ENCODE measurements at regions not wholly inside any gene's neighbourhood (a gene's known extent, or its start where the extent isn't known, plus 50 kb on each side); places are given as distances from the start of the nearest gene placed in this dataset.
"Not testable (repeated sequence)": the region's sequence is repeated elsewhere in the genome, so short reads cannot be mapped to it uniquely, and the experiment has no call there.

DNA sequence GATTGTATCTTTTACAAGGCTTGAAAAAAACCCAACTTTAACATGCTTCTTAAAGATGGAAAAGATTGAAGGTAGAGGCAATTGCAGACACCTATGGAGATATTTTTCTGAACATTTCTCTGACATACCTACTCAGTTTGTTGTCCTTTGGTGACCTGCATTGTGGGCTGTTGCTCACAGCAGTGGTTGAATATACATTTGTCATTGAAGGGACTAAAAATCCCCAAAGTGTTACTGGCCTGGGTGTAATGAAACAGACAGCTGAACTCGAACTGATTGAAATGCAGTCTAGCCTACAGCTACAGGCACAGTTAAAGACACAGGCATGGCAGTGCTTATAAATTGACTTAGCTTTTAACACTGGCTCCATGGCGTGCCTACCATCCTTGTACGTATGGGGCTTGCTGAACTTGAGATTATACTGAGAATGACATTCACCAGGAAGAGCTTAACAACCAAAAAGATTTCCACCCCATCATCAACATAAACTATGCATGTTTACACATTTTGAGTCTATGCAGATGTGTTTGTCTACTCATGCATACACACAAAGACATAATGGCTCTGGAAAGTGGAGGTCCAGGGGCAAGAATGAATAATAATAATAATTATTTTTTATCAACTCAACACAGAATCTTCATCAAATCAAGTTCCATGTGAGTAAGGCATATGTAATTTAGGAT lies 83.2 kb upstream of the NOX3 start:
- Histone ChIP-seq H3K4me3 (no peak overlapping the region), H3K4me1 (no peaks in the 10 kb centered on the region), H3K9me3 (no peaks in the 10 kb centered on the region), H3K27ac (no peak overlapping the region), H3K27me3 (no peaks in the 10 kb centered on the region), H3K36me3 (no peaks in the 10 kb centered on the region)
- TF ChIP-seq, protein P1, sequence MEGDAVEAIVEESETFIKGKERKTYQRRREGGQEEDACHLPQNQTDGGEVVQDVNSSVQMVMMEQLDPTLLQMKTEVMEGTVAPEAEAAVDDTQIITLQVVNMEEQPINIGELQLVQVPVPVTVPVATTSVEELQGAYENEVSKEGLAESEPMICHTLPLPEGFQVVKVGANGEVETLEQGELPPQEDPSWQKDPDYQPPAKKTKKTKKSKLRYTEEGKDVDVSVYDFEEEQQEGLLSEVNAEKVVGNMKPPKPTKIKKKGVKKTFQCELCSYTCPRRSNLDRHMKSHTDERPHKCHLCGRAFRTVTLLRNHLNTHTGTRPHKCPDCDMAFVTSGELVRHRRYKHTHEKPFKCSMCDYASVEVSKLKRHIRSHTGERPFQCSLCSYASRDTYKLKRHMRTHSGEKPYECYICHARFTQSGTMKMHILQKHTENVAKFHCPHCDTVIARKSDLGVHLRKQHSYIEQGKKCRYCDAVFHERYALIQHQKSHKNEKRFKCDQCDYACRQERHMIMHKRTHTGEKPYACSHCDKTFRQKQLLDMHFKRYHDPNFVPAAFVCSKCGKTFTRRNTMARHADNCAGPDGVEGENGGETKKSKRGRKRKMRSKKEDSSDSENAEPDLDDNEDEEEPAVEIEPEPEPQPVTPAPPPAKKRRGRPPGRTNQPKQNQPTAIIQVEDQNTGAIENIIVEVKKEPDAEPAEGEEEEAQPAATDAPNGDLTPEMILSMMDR (IDR thresholded peaks at IDR 0.05): no peak
- TF ChIP-seq POLR2A (IDR thresholded peaks at IDR 0.05) (no peak), EP300 (IDR thresholded peaks at IDR 0.05) (no peak), POLR2AphosphoS5 (IDR thresholded peaks at IDR 0.05) (no peak)
- intact Hi-C loops (cut with DNase I): no loop called here
- 83 to 86% methylated on average over 3 of the region's 3 CpGs for WGBS, 2 donors
- no peak for DNase-seq

DNA sequence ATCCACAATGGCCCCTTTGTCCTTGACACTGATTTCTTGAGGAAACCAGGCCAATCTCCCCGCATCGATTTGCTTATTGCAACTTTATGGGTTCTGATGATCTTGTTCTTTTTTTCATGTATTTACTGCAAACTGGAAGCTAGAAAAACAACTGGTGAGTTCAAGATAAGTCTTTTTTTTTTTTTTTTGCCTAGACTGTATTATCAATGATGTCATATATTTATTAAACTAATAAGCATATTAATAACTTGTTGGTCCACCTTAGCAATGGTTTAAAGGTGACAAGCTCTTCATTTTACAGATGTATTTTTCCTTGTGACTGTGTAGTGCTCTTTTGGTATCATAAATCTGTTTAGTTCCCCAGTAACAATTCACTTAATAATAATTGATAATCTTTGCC lies 79.0 kb upstream of the NOX3 start:
- DNase-seq: no peak
- TF ChIP-seq, protein P1 (IDR thresholded peaks at IDR 0.05): no peak
- TF ChIP-seq POLR2A (IDR thresholded peaks at IDR 0.05): no peak
- no peak for TF ChIP-seq EP300 (IDR thresholded peaks at IDR 0.05)
- TF ChIP-seq POLR2AphosphoS5 (IDR thresholded peaks at IDR 0.05): no peak
- no peaks in the 10 kb centered on the region for H3K4me1 ChIP-seq
- H3K9me3 ChIP-seq: no peaks in the 10 kb centered on the region
- no peaks in the 10 kb centered on the region for H3K27me3 ChIP-seq
- H3K27ac ChIP-seq: no peak overlapping the region
- 97% methylated on average over 2 of the region's 2 CpGs for WGBS, 2 donors
- no peak overlapping the region for H3K4me3 ChIP-seq
- H3K36me3 ChIP-seq: no peaks in the 10 kb centered on the region
- intact Hi-C loops (cut with DNase I): loop anchor here (5.0 kb wide), 1 partner anchor 207 kb away; no protein-coding TSS in a partner anchor

DNA sequence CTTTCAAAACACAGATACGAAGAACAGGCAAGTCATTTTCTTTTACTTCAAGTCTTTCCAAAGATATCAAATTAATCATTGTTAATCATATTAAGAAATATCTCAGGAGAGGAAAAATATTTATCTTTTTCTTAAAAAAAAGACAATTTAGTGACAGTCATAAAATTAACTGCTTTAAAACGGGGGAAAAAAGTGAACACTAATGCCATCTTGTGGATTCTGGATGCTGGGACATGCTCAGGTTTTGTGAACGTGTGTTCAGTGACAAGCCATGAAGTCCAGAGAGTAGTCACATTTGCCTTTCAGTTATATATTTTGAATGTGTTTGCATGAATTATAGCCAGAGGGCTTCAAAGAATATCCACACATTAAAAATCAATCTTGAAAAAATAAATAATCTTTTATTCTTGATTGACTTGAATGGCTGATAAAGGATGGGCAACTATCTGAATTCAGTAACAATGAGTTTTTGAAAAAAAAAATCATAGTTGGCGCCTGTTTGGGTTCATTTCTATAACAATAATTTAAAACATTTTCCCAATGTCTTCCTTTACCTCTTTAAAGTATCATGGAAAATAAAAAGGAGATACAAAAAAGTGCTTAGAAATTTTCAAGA lies 74.7 kb upstream of the NOX3 start:
- 41 to 48% methylated on average over 4 of the region's 4 CpGs for WGBS, 2 donors
- Histone ChIP-seq H3K36me3 (no peaks in the 10 kb centered on the region), H3K27me3 (no peaks in the 10 kb centered on the region), H3K4me3 (no peak overlapping the region), H3K9me3 (no peaks in the 10 kb centered on the region), H3K27ac (peak overlapping the region in 1 of 4 donors; percentile 57), H3K4me1 (peaks cover 0 to 10% (median 4%) of the 10 kb centered on the region in 4 donors)
- no peak for DNase-seq
- TF ChIP-seq POLR2A (IDR thresholded peaks at IDR 0.05) (no peak), POLR2AphosphoS5 (IDR thresholded peaks at IDR 0.05) (no peak), EP300 (IDR thresholded peaks at IDR 0.05) (no peak)
- TF ChIP-seq, protein P1 (IDR thresholded peaks at IDR 0.05): peak in 3 of 4 experiments; percentile 32 to 49 (median 33)
- intact Hi-C loops (cut with DNase I): loop anchor here (5.0 kb wide), 1 partner anchor 203 kb away; no protein-coding TSS in a partner anchor

DNA sequence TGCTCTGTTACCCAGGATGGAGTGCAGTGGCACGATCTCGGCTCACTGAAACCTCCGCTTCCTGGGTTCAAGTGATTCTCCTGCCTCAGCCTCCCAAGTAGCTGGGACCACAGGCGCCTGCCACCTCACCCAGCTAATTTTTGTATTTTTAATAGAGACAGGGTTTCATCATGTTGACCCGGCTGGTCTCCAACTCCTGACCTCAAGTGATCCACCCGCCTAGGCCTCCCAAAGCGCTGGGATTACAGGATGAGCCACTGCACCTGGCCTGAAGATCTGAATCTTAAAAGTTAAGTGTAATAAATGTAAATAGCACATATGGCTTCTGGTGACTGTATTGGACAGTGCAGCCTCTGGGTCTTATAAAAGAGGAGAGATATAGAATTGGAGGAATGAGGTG lies 74.2 kb upstream of the NOX3 start:
- not testable (repeated sequence) for H3K4me3 ChIP-seq, H3K9me3 ChIP-seq, H3K27me3 ChIP-seq, DNase-seq, H3K36me3 ChIP-seq
- WGBS, 2 donors: 90 to 96% methylated on average over 7 of the region's 7 CpGs
- intact Hi-C loops (cut with DNase I): loop anchor here (5.0 kb wide), 1 partner anchor 203 kb away; no protein-coding TSS in a partner anchor
- Histone ChIP-seq H3K27ac (peak overlapping the region in 1 of 4 donors; percentile 57), H3K4me1 (peaks cover 0 to 10% (median 4%) of the 10 kb centered on the region in 4 donors)

DNA sequence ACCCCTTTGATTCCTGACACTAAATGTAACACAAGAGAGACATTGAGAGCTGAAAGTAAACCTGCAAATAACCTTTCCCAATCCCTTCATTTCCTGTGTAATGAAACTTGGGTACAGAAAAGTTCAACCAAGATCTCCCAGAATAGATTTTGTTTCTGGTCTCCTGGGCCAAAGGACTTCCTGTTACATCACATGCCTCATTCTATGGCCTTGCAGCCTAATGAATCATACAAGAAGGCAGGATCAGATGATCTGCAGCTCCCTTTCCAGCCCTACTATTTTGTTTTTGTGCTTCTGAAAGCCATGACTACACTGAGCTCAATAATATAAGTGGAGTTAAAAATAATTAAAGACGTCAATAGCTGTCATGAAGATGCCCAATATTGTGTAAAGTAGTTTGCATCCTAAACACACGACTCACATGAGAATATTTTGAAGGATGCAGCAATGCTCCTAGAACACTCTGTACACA lies 73.4 kb upstream of the NOX3 start:
- H3K4me3 ChIP-seq: no peak overlapping the region
- H3K27me3 ChIP-seq: no peaks in the 10 kb centered on the region
- H3K27ac ChIP-seq: peak overlapping the region in 2 of 4 donors; percentile 24 to 57
- no peaks in the 10 kb centered on the region for H3K9me3 ChIP-seq
- DNase-seq: no peak
- intact Hi-C loops (cut with DNase I): no loop called here
- WGBS, 2 donors: 73 to 81% methylated on average over 2 of the region's 2 CpGs
- H3K4me1 ChIP-seq: peaks cover 0 to 10% (median 4%) of the 10 kb centered on the region in 4 donors
- H3K36me3 ChIP-seq: no peaks in the 10 kb centered on the region
- TF ChIP-seq POLR2A (IDR thresholded peaks at IDR 0.05) (no peak), POLR2AphosphoS5 (IDR thresholded peaks at IDR 0.05) (peak in 1 of 4 donors; percentile 52), EP300 (IDR thresholded peaks at IDR 0.05) (peak in 1 of 4 donors; percentile 32)
- TF ChIP-seq, protein P1 (IDR thresholded peaks at IDR 0.05): no peak

Data from sigmoid colon (tissue), 6 donors.